ENCODE measurements at regions not wholly inside any gene's neighbourhood (a gene's known extent, or its start where the extent isn't known, plus 50 kb on each side); places are given as distances from the start of the nearest gene placed in this dataset.

- ATAC-seq = peak; percentile 71
- intact Hi-C loops (cut with DNase I) = no loop called here
- DNase-seq (ENCODE audit: low spot score) = peak; percentile 63
Measured at GRCh38 chr6:144582939-144583613, 297.9 kb downstream of the UTRN start.

GRCh38 chr6:144583614-144583954 is 298.4 kb downstream of the UTRN start:
- DNase-seq (ENCODE audit: low spot score) (no peak), ATAC-seq (no peak)
- intact Hi-C loops (cut with DNase I) = no loop called here

GRCh38 chr6:144585217-144585814 is 300.2 kb downstream of the UTRN start:
- intact Hi-C loops (cut with DNase I) = no loop called here
- DNase-seq (ENCODE audit: low spot score) (no peak), ATAC-seq (no peak)

- ATAC-seq = no peak
- DNase-seq (ENCODE audit: low spot score) = no peak
- intact Hi-C loops (cut with DNase I) = no loop called here
Measured at GRCh38 chr6:144586986-144587385, 301.9 kb downstream of the UTRN start.

- DNase-seq (ENCODE audit: low spot score) (no peak), ATAC-seq (no peak)
- intact Hi-C loops (cut with DNase I) = no loop called here
Measured at GRCh38 chr6:144588697-144589325, 303.7 kb downstream of the UTRN start.

GRCh38 chr6:144590532-144590931 is 305.4 kb downstream of the UTRN start:
- intact Hi-C loops (cut with DNase I) = no loop called here
- DNase-seq (ENCODE audit: low spot score) = no peak
- ATAC-seq = peak; percentile 77

GRCh38 chr6:144593392-144593791 is 308.3 kb downstream of the UTRN start:
- ATAC-seq = no peak
- no peak for DNase-seq (ENCODE audit: low spot score)
- intact Hi-C loops (cut with DNase I) = no loop called here

- no peak for ATAC-seq
- no peak for DNase-seq (ENCODE audit: low spot score)
- intact Hi-C loops (cut with DNase I) = no loop called here
Measured at GRCh38 chr6:144594585-144594984, 309.4 kb downstream of the UTRN start.

- intact Hi-C loops (cut with DNase I) = no loop called here
- DNase-seq (ENCODE audit: low spot score) (no peak), ATAC-seq (no peak)
Measured at GRCh38 chr6:144595266-144595665, 310.1 kb downstream of the UTRN start.

- intact Hi-C loops (cut with DNase I) = no loop called here
- ATAC-seq = no peak
Measured at GRCh38 chr6:144597511-144597910, 312.4 kb downstream of the UTRN start.

GRCh38 chr6:144599615-144600014 is 314.5 kb downstream of the UTRN start:
- ATAC-seq = no peak
- DNase-seq (ENCODE audit: low spot score) = no peak
- intact Hi-C loops (cut with DNase I) = no loop called here

More at GRCh38 chr6:144597511-144597910, 312.4 kb downstream of the UTRN start:
- DNase-seq (ENCODE audit: low spot score) = no peak

GRCh38 chr6:144601221-144601620 is 316.1 kb downstream of the UTRN start:
- ATAC-seq (no peak), DNase-seq (ENCODE audit: low spot score) (no peak)
- intact Hi-C loops (cut with DNase I) = no loop called here

GRCh38 chr6:144602523-144603180 is 317.5 kb downstream of the UTRN start:
- DNase-seq (ENCODE audit: low spot score) (no peak), ATAC-seq (no peak)
- intact Hi-C loops (cut with DNase I) = no loop called here

- DNase-seq (ENCODE audit: low spot score) (no peak), ATAC-seq (no peak)
- intact Hi-C loops (cut with DNase I) = no loop called here
Measured at GRCh38 chr6:144606083-144606482, 320.9 kb downstream of the UTRN start.

- ATAC-seq = no peak
- intact Hi-C loops (cut with DNase I) = no loop called here
- no peak for DNase-seq (ENCODE audit: low spot score)
Measured at GRCh38 chr6:144607998-144608735, 323.0 kb downstream of the UTRN start.

GRCh38 chr6:144612811-144613210 is 327.7 kb downstream of the UTRN start:
- DNase-seq (ENCODE audit: low spot score) = no peak
- no peak for ATAC-seq
- intact Hi-C loops (cut with DNase I) = no loop called here

- ATAC-seq (no peak), DNase-seq (ENCODE audit: low spot score) (no peak)
- intact Hi-C loops (cut with DNase I) = no loop called here
Measured at GRCh38 chr6:144613859-144614258, 328.7 kb downstream of the UTRN start.

GRCh38 chr6:144615870-144616269 is 330.7 kb downstream of the UTRN start:
- intact Hi-C loops (cut with DNase I) = no loop called here
- DNase-seq (ENCODE audit: low spot score) = no peak
- ATAC-seq = no peak

GRCh38 chr6:144617191-144617590 is 332.1 kb downstream of the UTRN start:
- DNase-seq (ENCODE audit: low spot score) = no peak
- intact Hi-C loops (cut with DNase I) = no loop called here

GRCh38 chr6:144617708-144618107 is 332.6 kb downstream of the UTRN start:
- ATAC-seq = no peak

More at GRCh38 chr6:144617191-144617590, 332.1 kb downstream of the UTRN start:
- no peak for ATAC-seq

More at GRCh38 chr6:144617708-144618107, 332.6 kb downstream of the UTRN start:
- DNase-seq (ENCODE audit: low spot score) = no peak
- intact Hi-C loops (cut with DNase I) = no loop called here

Data from sciatic nerve (tissue), 2 donors.